ENCODE measurements at regions not wholly inside any gene's neighbourhood (a gene's known extent, or its start where the extent isn't known, plus 50 kb on each side); places are given as distances from the start of the nearest gene placed in this dataset.

GRCh38 chr12:105812366-105812765, 326.4 kb downstream of the NUAK1 start:
- no peak overlapping the region for H3K4me3 ChIP-seq (ENCODE audit: low read depth, low read length)
- no peak for DNase-seq (ENCODE audit: low read depth)
- TF ChIP-seq CTCF (IDR thresholded peaks at IDR 0.05; ENCODE audit: insufficient read depth, low read length): no peak

GRCh38 chr12:105813201-105813600, 325.6 kb downstream of the NUAK1 start:
- no peak for TF ChIP-seq CTCF (IDR thresholded peaks at IDR 0.05; ENCODE audit: insufficient read depth, low read length)
- no peak overlapping the region for H3K4me3 ChIP-seq (ENCODE audit: low read depth, low read length)
- DNase-seq (ENCODE audit: low read depth): no peak

- no peak for TF ChIP-seq CTCF (IDR thresholded peaks at IDR 0.05; ENCODE audit: insufficient read depth, low read length)
Observed at GRCh38 chr12:105814283-105814682, 324.5 kb downstream of the NUAK1 start.

GRCh38 chr12:105819549-105819948, 319.2 kb downstream of the NUAK1 start:
- no peak overlapping the region for H3K4me3 ChIP-seq (ENCODE audit: low read depth, low read length)
- TF ChIP-seq CTCF (IDR thresholded peaks at IDR 0.05; ENCODE audit: insufficient read depth, low read length): no peak
- no peak for DNase-seq (ENCODE audit: low read depth)

More at GRCh38 chr12:105814283-105814682, 324.5 kb downstream of the NUAK1 start:
- H3K4me3 ChIP-seq (ENCODE audit: low read depth, low read length): no peak overlapping the region
- no peak for DNase-seq (ENCODE audit: low read depth)

- peak; percentile 41 for DNase-seq (ENCODE audit: low read depth)
- no peak overlapping the region for H3K4me3 ChIP-seq (ENCODE audit: low read depth, low read length)
- TF ChIP-seq CTCF (IDR thresholded peaks at IDR 0.05; ENCODE audit: insufficient read depth, low read length): no peak
Observed at GRCh38 chr12:105820429-105821125, 318.2 kb downstream of the NUAK1 start.

- no peak for TF ChIP-seq CTCF (IDR thresholded peaks at IDR 0.05; ENCODE audit: insufficient read depth, low read length)
- no peak overlapping the region for H3K4me3 ChIP-seq (ENCODE audit: low read depth, low read length)
- no peak for DNase-seq (ENCODE audit: low read depth)
Observed at GRCh38 chr12:105822131-105823105, 316.3 kb downstream of the NUAK1 start.

Measured in fibroblast of the aortic adventitia (primary cell).